Suprapubic skin (tissue), 4 donors: ENCODE measurements at regions not wholly inside any gene's neighbourhood (a gene's known extent, or its start where the extent isn't known, plus 50 kb on each side); places are given as distances from the start of the nearest gene placed in this dataset.
"Not testable (repeated sequence)": the region's sequence is repeated elsewhere in the genome, so short reads cannot be mapped to it uniquely, and the experiment has no call there.

Experiments used
- DNase-seq, 2 donors: peaks; one replicate each; pipeline ENCODE4 v3.0.0-alpha.2; 2019; ENCODE audit warnings: low spot score in 2 of 2
- H3K27ac ChIP-seq: fragments of 200-600 bp; sonication (generic); one replicate; pipeline ENCODE4 v1.5.1; 2019
- H3K27me3 ChIP-seq: fragments of 200-600 bp; sonication (generic); one replicate; pipeline ENCODE4 v1.5.1; 2019
- H3K36me3 ChIP-seq: fragments of 200-600 bp; sonication (generic); one replicate; pipeline ENCODE4 v1.5.1; 2019
- H3K4me1 ChIP-seq: fragments of 200-600 bp; sonication (generic); one replicate; pipeline ENCODE4 v1.5.1; 2019
- H3K4me3 ChIP-seq: fragments of 200-600 bp; sonication (generic); one replicate; pipeline ENCODE4 v1.5.1; 2019; ENCODE audit warnings: mild to moderate bottlenecking
- H3K9me3 ChIP-seq: fragments of 200-600 bp; sonication (generic); one replicate; pipeline ENCODE4 v1.5.1; 2019
- EP300 ChIP-seq: sonication (generic); formaldehyde crosslinking; IDR thresholded peaks from one replicate; pipeline ENCODE4 v1.6.1; 2017; ENCODE audit warnings: antibody characterized with exemption
- POLR2A ChIP-seq, 2 donors: fragments of 450-650 bp; IDR thresholded peaks; one replicate each; pipeline ENCODE4 v1.6.1; 2017; ENCODE audit warnings: antibody characterized with exemption in 2 of 2, mild to moderate bottlenecking in 2 of 2, moderate library complexity in 2 of 2
- POLR2AphosphoS5 ChIP-seq, 3 donors: sonication (generic); formaldehyde crosslinking; IDR thresholded peaks; one replicate each; pipeline ENCODE4 v1.6.1; 2017; ENCODE audit warnings: antibody characterized with exemption in 3 of 3
- WGBS: methylation state at CpG from one replicate; pipeline ENCODE4 v1.1.5; 2018; 5-methylcytosine and 5-hydroxymethylcytosine counted together
- TF ChIP-seq, protein P1 (sequence below), 2 donors: fragments of 200-600 bp in 1 of 2; fragments of 450-650 bp in 1 of 2; sonication (generic) in 1 of 2; IDR thresholded peaks; one replicate each; pipeline ENCODE4 v1.5.1; 2016 to 2019; ENCODE audit warnings: antibody characterized with exemption in 2 of 2, mild to moderate bottlenecking in 1 of 2, moderate library complexity in 1 of 2

DNA sequence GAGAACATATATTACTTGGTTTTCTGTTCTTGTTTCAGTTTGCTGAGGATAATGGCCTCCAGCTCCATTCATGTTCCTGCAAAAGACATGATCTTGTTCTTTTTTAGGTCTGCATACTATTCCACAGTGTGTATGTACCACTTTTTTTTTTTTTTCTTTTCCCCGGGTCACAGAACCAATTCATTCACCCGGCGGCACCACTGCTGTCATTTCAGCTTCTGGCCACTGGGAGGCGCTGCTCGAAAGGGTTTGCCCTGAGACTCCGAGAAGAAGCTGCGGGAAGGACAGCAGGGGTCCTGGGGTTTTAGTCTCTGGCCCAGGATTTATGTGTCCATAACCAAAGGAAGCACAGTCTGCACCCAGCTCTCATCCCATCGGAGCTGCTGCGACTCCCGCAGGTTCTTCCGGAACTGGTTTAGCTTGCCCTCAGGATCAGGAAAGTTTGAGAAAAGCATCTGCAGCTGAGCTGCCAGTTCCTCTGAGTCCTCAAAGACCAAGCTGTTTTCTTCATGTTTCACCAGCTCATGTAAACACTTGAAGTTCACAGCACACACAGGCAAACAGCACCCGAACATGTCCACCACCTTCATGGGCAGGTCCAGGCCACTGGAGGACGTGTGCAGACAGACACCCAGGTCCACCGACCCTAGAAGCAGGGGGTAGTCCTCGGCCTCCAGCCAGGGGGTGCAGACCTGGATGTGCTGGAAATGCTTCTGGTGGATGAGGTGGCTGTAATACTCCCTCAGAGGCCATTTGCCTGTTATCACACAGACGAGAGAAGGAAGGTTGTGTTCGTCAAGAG lies 76.3 kb upstream of the KCNAB1 start:
- not testable (repeated sequence) for H3K36me3 ChIP-seq, H3K9me3 ChIP-seq, H3K27ac ChIP-seq, H3K27me3 ChIP-seq, H3K4me3 ChIP-seq, H3K4me1 ChIP-seq
- TF ChIP-seq, protein P1, sequence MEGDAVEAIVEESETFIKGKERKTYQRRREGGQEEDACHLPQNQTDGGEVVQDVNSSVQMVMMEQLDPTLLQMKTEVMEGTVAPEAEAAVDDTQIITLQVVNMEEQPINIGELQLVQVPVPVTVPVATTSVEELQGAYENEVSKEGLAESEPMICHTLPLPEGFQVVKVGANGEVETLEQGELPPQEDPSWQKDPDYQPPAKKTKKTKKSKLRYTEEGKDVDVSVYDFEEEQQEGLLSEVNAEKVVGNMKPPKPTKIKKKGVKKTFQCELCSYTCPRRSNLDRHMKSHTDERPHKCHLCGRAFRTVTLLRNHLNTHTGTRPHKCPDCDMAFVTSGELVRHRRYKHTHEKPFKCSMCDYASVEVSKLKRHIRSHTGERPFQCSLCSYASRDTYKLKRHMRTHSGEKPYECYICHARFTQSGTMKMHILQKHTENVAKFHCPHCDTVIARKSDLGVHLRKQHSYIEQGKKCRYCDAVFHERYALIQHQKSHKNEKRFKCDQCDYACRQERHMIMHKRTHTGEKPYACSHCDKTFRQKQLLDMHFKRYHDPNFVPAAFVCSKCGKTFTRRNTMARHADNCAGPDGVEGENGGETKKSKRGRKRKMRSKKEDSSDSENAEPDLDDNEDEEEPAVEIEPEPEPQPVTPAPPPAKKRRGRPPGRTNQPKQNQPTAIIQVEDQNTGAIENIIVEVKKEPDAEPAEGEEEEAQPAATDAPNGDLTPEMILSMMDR (IDR thresholded peaks at IDR 0.05) = peak; percentile 29 to 59
- DNase-seq = peak in 1 of 2 donors; percentile 69
- 22% methylated on average over 8 of the region's 17 CpGs for WGBS

DNA sequence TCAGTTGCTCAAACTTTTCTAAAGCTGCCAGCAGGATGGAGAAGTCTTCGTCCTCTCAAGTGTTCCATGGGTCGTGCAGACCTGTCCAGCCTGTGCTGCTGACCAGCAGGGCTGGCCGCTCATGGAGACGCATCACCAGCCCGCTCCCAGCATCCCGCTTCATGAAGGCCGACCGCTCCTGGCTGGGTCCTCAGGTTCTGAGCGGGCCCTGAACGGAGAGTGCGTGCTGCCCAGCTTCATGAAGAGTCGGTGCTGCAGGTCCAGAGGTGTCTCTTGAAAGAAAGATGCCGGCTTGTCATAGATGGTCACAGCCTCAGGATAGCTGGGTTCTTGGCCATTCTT lies 75.8 kb upstream of the KCNAB1 start:
- no peaks in the 10 kb centered on the region for H3K9me3 ChIP-seq
- H3K36me3 ChIP-seq = no peaks in the 10 kb centered on the region
- no peak overlapping the region for H3K27ac ChIP-seq
- peaks cover 4% of the 10 kb centered on the region for H3K27me3 ChIP-seq
- no peak overlapping the region for H3K4me3 ChIP-seq
- no peak for DNase-seq
- no peaks in the 10 kb centered on the region for H3K4me1 ChIP-seq
- TF ChIP-seq POLR2AphosphoS5 (IDR thresholded peaks at IDR 0.05) (no peak), EP300 (no peak), POLR2A (IDR thresholded peaks at IDR 0.05) (no peak)
- TF ChIP-seq, protein P1 (IDR thresholded peaks at IDR 0.05) = no peak
- 91% methylated on average over 13 of the region's 13 CpGs for WGBS

DNA sequence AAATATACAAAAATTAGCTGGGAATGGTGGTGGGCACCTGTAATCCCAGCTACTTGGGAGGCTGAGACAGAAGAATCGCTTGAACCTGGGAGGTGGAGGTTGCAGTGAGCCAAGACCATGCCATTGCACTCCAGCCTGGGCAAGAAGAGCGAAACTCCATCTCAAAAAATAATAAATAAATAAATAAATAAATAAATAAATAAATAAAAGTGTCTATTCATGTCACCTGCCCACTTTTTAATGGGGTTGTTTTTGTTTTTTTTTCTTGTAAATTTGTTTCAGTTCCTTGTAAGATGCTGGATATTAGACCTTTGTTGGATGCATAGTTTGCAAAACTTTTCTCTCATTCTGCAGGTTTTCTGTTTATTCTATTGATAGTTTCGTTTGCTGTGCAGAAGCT lies 71.9 kb upstream of the KCNAB1 start:
- H3K9me3 ChIP-seq, DNase-seq, H3K27ac ChIP-seq, H3K4me3 ChIP-seq, H3K4me1 ChIP-seq, H3K27me3 ChIP-seq, H3K36me3 ChIP-seq: not testable (repeated sequence)
- 96% methylated on average over 3 of the region's 3 CpGs for WGBS

DNA sequence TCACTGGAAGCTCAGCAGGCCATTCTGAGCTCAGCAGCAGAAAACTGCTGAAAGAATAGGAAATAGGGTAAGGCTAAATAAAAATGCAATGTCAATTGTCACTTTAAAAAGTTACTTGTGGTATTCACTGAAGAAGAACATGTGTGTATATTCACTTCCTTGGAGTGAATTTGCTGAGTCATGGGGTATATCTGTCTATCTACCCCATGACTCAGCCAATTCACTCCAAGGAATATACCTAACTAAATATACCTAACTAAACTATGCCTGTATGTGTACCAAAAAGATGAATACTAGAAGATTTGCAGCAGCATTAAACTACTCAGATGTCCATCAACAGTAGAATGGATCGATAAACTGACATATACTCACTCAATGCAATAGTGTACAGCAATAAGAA lies 69.5 kb upstream of the KCNAB1 start:
- TF ChIP-seq EP300 (no peak), POLR2AphosphoS5 (IDR thresholded peaks at IDR 0.05) (no peak), POLR2A (IDR thresholded peaks at IDR 0.05) (no peak)
- TF ChIP-seq, protein P1 (IDR thresholded peaks at IDR 0.05) = no peak
- no peaks in the 10 kb centered on the region for H3K9me3 ChIP-seq
- DNase-seq = no peak
- H3K27ac ChIP-seq = no peak overlapping the region
- H3K4me1 ChIP-seq = no peaks in the 10 kb centered on the region
- H3K27me3 ChIP-seq = no peaks in the 10 kb centered on the region
- no peak overlapping the region for H3K4me3 ChIP-seq
- WGBS = 100% methylated on average over 1 of the region's 1 CpG
- H3K36me3 ChIP-seq = no peaks in the 10 kb centered on the region

DNA sequence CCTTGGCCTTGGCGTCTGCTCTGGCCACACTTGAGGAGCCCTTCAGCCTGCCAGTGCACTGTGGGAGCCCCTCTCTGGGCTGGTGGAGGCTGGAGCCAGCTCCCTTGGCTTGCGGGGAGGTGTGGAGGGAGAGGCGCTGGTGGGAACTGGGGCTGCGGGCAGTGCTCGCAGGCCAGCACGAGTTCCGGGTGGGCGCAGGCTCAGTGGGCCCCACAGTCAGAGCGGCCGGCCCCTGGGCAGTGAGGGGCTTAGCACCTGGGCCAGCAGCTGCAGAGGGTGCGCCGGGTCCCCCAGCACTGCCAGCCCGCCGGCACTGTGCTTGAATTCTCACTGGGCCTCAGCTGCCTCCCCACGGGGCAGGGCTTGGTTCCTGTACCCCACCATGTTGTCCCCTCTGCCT lies 68.7 kb upstream of the KCNAB1 start:
- no peak for DNase-seq
- no peaks in the 10 kb centered on the region for H3K9me3 ChIP-seq
- WGBS = 95% methylated on average over 6 of the region's 15 CpGs
- no peaks in the 10 kb centered on the region for H3K36me3 ChIP-seq
- no peak for TF ChIP-seq POLR2A (IDR thresholded peaks at IDR 0.05)
- no peak for TF ChIP-seq POLR2AphosphoS5 (IDR thresholded peaks at IDR 0.05)
- no peak for TF ChIP-seq EP300
- no peak overlapping the region for H3K27ac ChIP-seq
- no peak overlapping the region for H3K4me3 ChIP-seq
- no peaks in the 10 kb centered on the region for H3K27me3 ChIP-seq
- no peaks in the 10 kb centered on the region for H3K4me1 ChIP-seq

DNA sequence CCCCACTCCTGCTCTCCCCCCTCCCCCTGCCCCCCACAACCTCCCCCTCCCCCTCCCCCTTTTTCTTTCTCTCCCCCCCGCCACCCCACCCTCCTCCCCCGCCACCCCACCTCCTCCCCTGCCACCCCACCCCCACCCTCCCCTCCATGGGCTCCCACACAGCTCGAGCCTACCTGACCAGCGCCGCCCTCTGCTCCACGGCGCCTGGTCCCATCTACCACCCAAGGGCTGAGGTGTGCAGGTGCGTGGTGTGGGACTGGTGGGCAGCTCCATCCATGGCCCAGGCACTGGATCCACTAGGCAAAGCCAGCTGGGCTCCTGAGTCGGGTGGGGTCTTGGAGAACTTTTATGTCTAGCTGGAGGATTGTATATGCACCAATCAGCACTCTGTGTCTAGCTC lies 68.3 kb upstream of the KCNAB1 start:
- H3K27me3 ChIP-seq = no peaks in the 10 kb centered on the region
- no peak for TF ChIP-seq EP300
- no peak for TF ChIP-seq POLR2A (IDR thresholded peaks at IDR 0.05)
- TF ChIP-seq POLR2AphosphoS5 (IDR thresholded peaks at IDR 0.05) = no peak
- TF ChIP-seq, protein P1 (IDR thresholded peaks at IDR 0.05) = no peak
- no peaks in the 10 kb centered on the region for H3K4me1 ChIP-seq
- no peaks in the 10 kb centered on the region for H3K9me3 ChIP-seq
- H3K4me3 ChIP-seq = no peak overlapping the region
- no peak for DNase-seq
- 100% methylated on average over 1 of the region's 9 CpGs for WGBS
- H3K27ac ChIP-seq = no peak overlapping the region
- H3K36me3 ChIP-seq = no peaks in the 10 kb centered on the region
